Immature natural killer cell (primary cell): ENCODE measurements at regions not wholly inside any gene's neighbourhood (a gene's known extent, or its start where the extent isn't known, plus 50 kb on each side); places are given as distances from the start of the nearest gene placed in this dataset.
"Not testable (repeated sequence)": the region's sequence is repeated elsewhere in the genome, so short reads cannot be mapped to it uniquely, and the experiment has no call there.

ENCODE experiments used
- DNase-seq, 3 donors: peaks; one replicate each; pipeline ENCODE4 v3.0.0; 2022; ENCODE audit warnings: mixed read lengths in 1 of 3
- H3K27ac Mint-ChIP-seq, 6 donors: one replicate each; pipeline ENCODE4 v1.8.0; 2020; ENCODE audit warnings: mixed read lengths in 6 of 6, mild to moderate bottlenecking in 5 of 6, inconsistent platforms in 4 of 6, moderate library complexity in 3 of 6
- H3K27me3 Mint-ChIP-seq, 3 donors: one replicate each; pipeline ENCODE4 v1.8.0; 2020 to 2021; ENCODE audit warnings: low read depth in 3 of 3, mild to moderate bottlenecking in 3 of 3, mixed read lengths in 3 of 3, moderate library complexity in 3 of 3, inconsistent platforms in 1 of 3
- H3K36me3 Mint-ChIP-seq, 3 donors: one replicate each; pipeline ENCODE4 v1.8.0; 2020; ENCODE audit warnings: mixed read lengths in 3 of 3, inconsistent platforms in 2 of 3, mild to moderate bottlenecking in 2 of 3
- H3K4me1 Mint-ChIP-seq, 2 donors: one replicate each; pipeline ENCODE4 v1.8.0; 2020; ENCODE audit warnings: inconsistent platforms in 2 of 2, mild to moderate bottlenecking in 2 of 2, mixed read lengths in 2 of 2, moderate library complexity in 1 of 2
- H3K4me3 Mint-ChIP-seq, 5 donors: one replicate each; pipeline ENCODE4 v1.8.0; 2020; ENCODE audit warnings: mild to moderate bottlenecking in 5 of 5, mixed read lengths in 5 of 5, inconsistent platforms in 3 of 5, moderate library complexity in 3 of 5
- H3K9me3 Mint-ChIP-seq, 6 donors: one replicate each; pipeline ENCODE4 v1.8.0; 2020; ENCODE audit warnings: mild to moderate bottlenecking in 6 of 6, mixed read lengths in 6 of 6, inconsistent platforms in 4 of 6, moderate library complexity in 3 of 6

- not testable (repeated sequence) for H3K4me1 Mint-ChIP-seq, H3K27me3 Mint-ChIP-seq, DNase-seq, H3K36me3 Mint-ChIP-seq, H3K27ac Mint-ChIP-seq, H3K9me3 Mint-ChIP-seq, H3K4me3 Mint-ChIP-seq
These were observed 68.8 kb upstream of the WIPI2 start for GRCh38 chr7:5121256-5121655.

GRCh38 chr7:5131238-5131637, 58.8 kb upstream of the WIPI2 start:
- Mint-ChIP-seq H3K27ac (peak overlapping the region in 5 of 6 donors; percentile 28 to 57 (median 35)), H3K4me3 (peak overlapping the region in 3 of 5 donors; percentile 14 to 39 (median 17)), H3K4me1 (peaks cover 7 to 10% of the 10 kb centered on the region in 2 donors)
- H3K36me3 Mint-ChIP-seq, DNase-seq, H3K27me3 Mint-ChIP-seq, H3K9me3 Mint-ChIP-seq: not testable (repeated sequence)

GRCh38 chr7:5132539-5132938, 57.5 kb upstream of the WIPI2 start:
- Mint-ChIP-seq H3K27ac (no peak overlapping the region), H3K9me3 (no peaks in the 10 kb centered on the region), H3K4me1 (peaks cover 7 to 10% of the 10 kb centered on the region in 2 donors), H3K4me3 (no peak overlapping the region), H3K36me3 (no peaks in the 10 kb centered on the region), H3K27me3 (peaks cover 0 to 6% (median 5%) of the 10 kb centered on the region in 3 donors)
- DNase-seq = no peak

- no peak for DNase-seq
- H3K27me3 Mint-ChIP-seq = peaks cover 1 to 7% (median 4%) of the 10 kb centered on the region in 3 donors
- H3K27ac Mint-ChIP-seq = no peak overlapping the region
- no peak overlapping the region for H3K4me3 Mint-ChIP-seq
- no peaks in the 10 kb centered on the region for H3K9me3 Mint-ChIP-seq
- H3K36me3 Mint-ChIP-seq = no peaks in the 10 kb centered on the region
- peaks cover 10 to 12% of the 10 kb centered on the region in 2 donors for H3K4me1 Mint-ChIP-seq
These were observed 50.0 kb upstream of the WIPI2 start for GRCh38 chr7:5139998-5140397.
